GM12873 (cell line): ENCODE measurements at regions not wholly inside any gene's neighbourhood (a gene's known extent, or its start where the extent isn't known, plus 50 kb on each side); places are given as distances from the start of the nearest gene placed in this dataset.

Experiments
- TF ChIP-seq, protein P1 (sequence below): IDR thresholded peaks from 2 replicates; pipeline ENCODE4 v1.5.1; 2012; ENCODE audit warnings: low read depth, mild to moderate bottlenecking, moderate library complexity, low read length, control low read depth; ENCODE audit not compliant: insufficient read depth; ENCODE audit errors: missing control alignments

DNA sequence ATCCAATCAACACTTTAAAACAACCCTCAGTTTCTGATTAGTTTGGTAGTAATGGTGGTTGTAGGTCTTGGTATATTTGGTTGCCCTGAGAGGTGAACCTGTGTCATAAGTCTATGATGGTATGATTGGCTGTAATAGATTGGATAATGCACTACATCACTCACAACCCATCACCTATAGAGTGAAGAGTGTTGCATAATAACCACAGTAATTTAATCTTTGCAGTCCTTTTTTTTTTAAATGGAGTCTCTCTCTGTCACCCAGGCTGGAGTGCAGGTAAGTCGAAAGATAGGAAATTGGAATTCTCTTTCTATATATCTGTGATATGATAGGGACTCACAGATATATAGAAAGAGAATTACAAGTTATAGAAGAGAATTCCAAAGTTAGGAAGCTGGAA lies 133.4 kb upstream of the PGR start:
- TF ChIP-seq, protein P1, sequence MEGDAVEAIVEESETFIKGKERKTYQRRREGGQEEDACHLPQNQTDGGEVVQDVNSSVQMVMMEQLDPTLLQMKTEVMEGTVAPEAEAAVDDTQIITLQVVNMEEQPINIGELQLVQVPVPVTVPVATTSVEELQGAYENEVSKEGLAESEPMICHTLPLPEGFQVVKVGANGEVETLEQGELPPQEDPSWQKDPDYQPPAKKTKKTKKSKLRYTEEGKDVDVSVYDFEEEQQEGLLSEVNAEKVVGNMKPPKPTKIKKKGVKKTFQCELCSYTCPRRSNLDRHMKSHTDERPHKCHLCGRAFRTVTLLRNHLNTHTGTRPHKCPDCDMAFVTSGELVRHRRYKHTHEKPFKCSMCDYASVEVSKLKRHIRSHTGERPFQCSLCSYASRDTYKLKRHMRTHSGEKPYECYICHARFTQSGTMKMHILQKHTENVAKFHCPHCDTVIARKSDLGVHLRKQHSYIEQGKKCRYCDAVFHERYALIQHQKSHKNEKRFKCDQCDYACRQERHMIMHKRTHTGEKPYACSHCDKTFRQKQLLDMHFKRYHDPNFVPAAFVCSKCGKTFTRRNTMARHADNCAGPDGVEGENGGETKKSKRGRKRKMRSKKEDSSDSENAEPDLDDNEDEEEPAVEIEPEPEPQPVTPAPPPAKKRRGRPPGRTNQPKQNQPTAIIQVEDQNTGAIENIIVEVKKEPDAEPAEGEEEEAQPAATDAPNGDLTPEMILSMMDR, result no peak

DNA sequence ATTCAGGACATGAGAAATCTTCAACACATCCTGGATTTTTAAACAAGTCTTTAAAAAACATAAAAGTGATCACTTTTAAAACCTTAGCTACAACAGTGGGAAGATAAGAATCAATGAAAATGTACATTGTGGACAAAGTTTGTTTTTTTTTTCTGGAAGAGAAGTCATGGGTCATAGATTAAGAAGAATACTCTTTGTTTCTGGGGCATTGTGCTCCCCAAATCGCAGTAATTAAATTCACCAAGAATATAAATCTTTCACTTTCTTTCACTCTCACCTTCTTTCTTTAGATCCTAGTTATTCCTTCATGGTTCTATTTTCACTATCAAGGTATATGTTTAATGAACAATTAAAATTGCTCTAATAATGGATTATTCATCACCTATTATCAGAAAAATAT lies 132.6 kb upstream of the PGR start:
- TF ChIP-seq, protein P1, result no peak

DNA sequence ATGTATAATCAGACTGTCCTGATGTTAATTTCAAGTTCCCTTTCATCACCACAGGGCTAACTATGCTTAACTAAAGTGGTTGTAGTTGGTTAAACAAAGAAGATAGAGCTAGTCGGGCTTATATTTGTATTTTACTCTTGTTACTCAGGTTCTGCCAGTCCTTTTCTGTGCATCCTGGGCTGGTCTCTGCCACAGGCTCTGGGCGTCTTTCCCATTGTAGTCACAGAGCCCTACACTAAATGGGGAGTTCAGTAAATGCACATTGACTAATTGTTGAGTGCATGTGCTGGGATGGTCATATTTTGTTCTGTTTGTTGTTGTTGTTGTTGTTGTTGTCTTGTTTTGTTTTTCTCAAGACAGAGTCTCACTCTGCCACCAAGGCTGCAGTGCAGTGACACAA lies 125.4 kb upstream of the PGR start:
- TF ChIP-seq, protein P1, result no peak

DNA sequence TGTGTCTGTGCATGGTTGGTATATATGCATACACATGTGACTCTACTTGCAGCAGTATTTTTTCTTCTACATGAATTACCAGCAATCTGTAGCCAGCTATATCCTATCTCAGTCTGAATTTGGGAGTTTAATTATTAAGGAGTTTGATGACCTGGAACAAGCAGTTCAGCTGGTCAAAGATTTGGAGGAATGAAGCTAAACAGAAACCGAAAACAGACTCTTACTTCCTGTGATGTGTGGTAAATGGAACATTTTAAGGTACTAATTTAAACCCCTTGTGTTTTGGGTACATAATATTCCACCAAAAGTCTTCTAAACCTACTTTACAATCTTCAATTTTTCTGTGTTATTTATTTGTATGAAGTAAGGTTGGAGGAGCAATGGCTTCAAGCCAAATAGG lies 124.4 kb upstream of the PGR start:
- TF ChIP-seq, protein P1, result no peak

DNA sequence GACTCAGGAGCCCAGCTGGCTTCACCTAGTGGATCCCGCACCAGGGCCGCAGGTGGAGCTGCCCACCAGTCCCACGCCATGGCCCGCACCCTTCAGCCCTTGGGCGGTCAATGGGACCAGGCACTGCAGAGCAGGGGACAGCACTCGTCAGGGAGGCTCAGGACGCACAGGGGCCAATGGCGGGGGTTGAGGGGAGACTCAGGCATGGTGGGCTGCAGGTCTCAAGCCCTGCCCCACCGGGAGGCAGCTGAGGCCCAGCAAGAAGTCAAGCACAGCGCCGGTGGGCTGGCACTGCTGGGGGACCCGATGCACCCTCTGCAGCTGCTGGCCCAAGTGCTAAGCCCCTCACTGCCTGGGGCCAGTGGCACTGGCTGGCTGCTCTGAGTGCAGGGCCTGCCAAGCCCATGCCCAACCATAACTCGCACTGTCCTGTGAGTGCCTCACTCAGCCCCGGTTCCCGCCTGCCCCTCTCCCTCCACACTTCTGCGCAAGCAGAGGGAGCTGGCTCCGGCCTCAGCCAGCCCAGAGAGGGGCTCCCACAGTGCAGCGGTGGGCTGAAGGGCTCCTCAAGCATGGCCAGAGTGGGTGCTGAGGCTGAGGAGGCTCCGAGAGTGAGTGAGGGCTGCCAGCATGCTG lies 111.7 kb upstream of the PGR start:
- TF ChIP-seq, protein P1, result no peak

DNA sequence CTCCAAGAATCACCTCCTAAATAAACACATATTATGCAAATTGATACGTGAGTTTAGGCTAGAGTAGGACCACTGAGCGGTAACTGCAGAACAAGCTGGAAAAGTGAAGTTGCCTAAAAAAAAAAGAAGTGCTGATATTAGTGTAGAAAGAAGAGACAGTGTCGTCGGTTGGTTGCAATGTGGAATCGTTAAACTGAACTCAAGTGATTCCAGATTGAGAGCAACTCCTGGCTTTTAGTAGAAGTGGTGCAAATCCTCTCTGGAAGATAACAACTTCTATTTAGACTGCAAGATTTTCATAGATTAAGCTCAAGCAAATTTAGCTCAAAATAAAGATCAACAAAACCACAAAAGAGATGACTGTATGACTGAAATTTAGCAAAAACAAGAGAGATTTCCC lies 97.0 kb upstream of the PGR start:
- TF ChIP-seq, protein P1, result no peak

DNA sequence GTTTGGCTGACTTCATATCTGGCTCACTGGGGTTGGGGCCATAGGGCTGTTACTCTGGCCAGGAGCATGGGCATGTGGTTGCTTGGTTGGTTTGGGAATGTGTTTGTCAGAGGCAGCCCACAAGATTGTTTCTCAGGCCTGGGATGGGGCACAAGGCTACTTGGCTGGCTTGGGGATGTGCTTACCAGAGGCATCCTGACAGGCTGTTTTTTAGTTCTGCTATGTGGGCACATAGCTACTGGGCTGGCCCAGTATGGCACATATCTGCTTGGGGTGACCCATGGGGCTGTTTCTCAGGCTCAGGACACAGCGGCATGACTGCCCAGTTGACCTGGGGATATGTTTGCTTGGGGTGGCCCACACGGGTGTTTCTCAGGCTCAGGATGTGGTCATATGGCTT lies 94.6 kb upstream of the PGR start:
- TF ChIP-seq, protein P1, result no peak
